HG03039 (cell line): ENCODE measurements at regions not wholly inside any gene's neighbourhood (a gene's known extent, or its start where the extent isn't known, plus 50 kb on each side); places are given as distances from the start of the nearest gene placed in this dataset.

ENCODE experiments used
- ATAC-seq: cut with Tn5 transposase; IDR thresholded peaks from one replicate; pipeline ENCODE4 v1.9.1; 2021; ENCODE audit warnings: mild to moderate bottlenecking, moderate library complexity; ENCODE audit not compliant: unreplicated experiment

GRCh38 chr4:31984872-31985271, 1264.7 kb downstream of the PCDH7 start:
- ATAC-seq = no peak

GRCh38 chr4:31995943-31996901, 1276.1 kb downstream of the PCDH7 start:
- no peak for ATAC-seq

- no peak for ATAC-seq
Observed at GRCh38 chr4:31998807-31999206, 1278.6 kb downstream of the PCDH7 start.

- ATAC-seq = no peak
Observed at GRCh38 chr4:31999848-32000247, 1279.7 kb downstream of the PCDH7 start.

- ATAC-seq = no peak
Observed at GRCh38 chr4:32000846-32001488, 1280.8 kb downstream of the PCDH7 start.

GRCh38 chr4:32002037-32002747, 1282.0 kb downstream of the PCDH7 start:
- no peak for ATAC-seq

- no peak for ATAC-seq
Observed at GRCh38 chr4:32003548-32003947, 1283.4 kb downstream of the PCDH7 start.

GRCh38 chr4:32010221-32010620, 1290.1 kb downstream of the PCDH7 start:
- ATAC-seq = no peak

- no peak for ATAC-seq
Observed at GRCh38 chr4:32022071-32022470, 1301.9 kb downstream of the PCDH7 start.

- ATAC-seq = no peak
Observed at GRCh38 chr4:32025851-32026459, 1305.8 kb downstream of the PCDH7 start.

- no peak for ATAC-seq
Observed at GRCh38 chr4:32030406-32030805, 1310.2 kb downstream of the PCDH7 start.

- no peak for ATAC-seq
Observed at GRCh38 chr4:32031026-32031425, 1310.9 kb downstream of the PCDH7 start.

GRCh38 chr4:32032136-32032672, 1312.0 kb downstream of the PCDH7 start:
- ATAC-seq = no peak

GRCh38 chr4:32037399-32037798, 1317.2 kb downstream of the PCDH7 start:
- ATAC-seq = no peak

- ATAC-seq = no peak
Observed at GRCh38 chr4:32042486-32043247, 1322.5 kb downstream of the PCDH7 start.

GRCh38 chr4:32043248-32043633, 1323.1 kb downstream of the PCDH7 start:
- ATAC-seq = no peak

- no peak for ATAC-seq
Observed at GRCh38 chr4:32061916-32062315, 1341.7 kb downstream of the PCDH7 start.

GRCh38 chr4:32073542-32073941, 1353.4 kb downstream of the PCDH7 start:
- ATAC-seq = no peak

GRCh38 chr4:32087211-32087610, 1367.0 kb downstream of the PCDH7 start:
- no peak for ATAC-seq

GRCh38 chr4:32094987-32095386, 1374.8 kb downstream of the PCDH7 start:
- ATAC-seq = no peak
